Keratinocyte (primary cell): ENCODE measurements at regions not wholly inside any gene's neighbourhood (a gene's known extent, or its start where the extent isn't known, plus 50 kb on each side); places are given as distances from the start of the nearest gene placed in this dataset.

Source experiments
- DNase-seq: peaks from one replicate; pipeline ENCODE4 v3.0.0-alpha.2; 2011; ENCODE audit warnings: low read depth, missing footprints, low spot score
- FAIRE-seq: peaks from 2 replicates; lab custom pipeline; 2011; peaks lifted over from hg19 to GRCh38; lab: Jason Lieb, UNC
- H2AFZ ChIP-seq: 2 replicates; pipeline ENCODE4 v1.6.0; 2012; ENCODE audit warnings: low read length, control low read depth, inconsistent platforms; ENCODE audit not compliant: control insufficient read depth
- H3K27ac ChIP-seq: 2 replicates; pipeline ENCODE4 v1.5.1; 2011; ENCODE audit warnings: low read length; ENCODE audit not compliant: control insufficient read depth, insufficient read depth
- H3K27me3 ChIP-seq: 3 replicates; pipeline ENCODE4 v1.6.0; 2011; ENCODE audit warnings: low read length; ENCODE audit not compliant: control insufficient read depth, insufficient read depth; ENCODE audit errors: extremely low read depth
- H3K36me3 ChIP-seq, 2 experiments: 2 replicates in 1 of 2; 3 replicates in 1 of 2; pipeline ENCODE4 v1.5.1; 2011; ENCODE audit warnings: low read length in 2 of 2, mild to moderate bottlenecking in 1 of 2; ENCODE audit not compliant: control insufficient read depth in 2 of 2, insufficient read depth in 2 of 2; ENCODE audit errors: extremely low read depth in 1 of 2
- H3K4me1 ChIP-seq: 3 replicates; pipeline ENCODE4 v1.5.1; 2011; ENCODE audit warnings: low read length; ENCODE audit not compliant: control insufficient read depth, insufficient read depth; ENCODE audit errors: extremely low read depth
- H3K4me2 ChIP-seq: 3 replicates; pipeline ENCODE4 v1.6.0; 2011; ENCODE audit warnings: low read depth, low read length; ENCODE audit not compliant: control insufficient read depth, insufficient read depth; ENCODE audit errors: extremely low read depth
- H3K4me3 ChIP-seq, 3 experiments: fragments of 200-600 bp in 1 of 3; sonication (generic) in 1 of 3; 2 replicates in 2 of 3; 3 replicates in 1 of 3; pipeline ENCODE4 v1.5.1; 2011 to 2016; ENCODE audit warnings: low read length in 3 of 3, mild to moderate bottlenecking in 3 of 3, control low read depth in 2 of 3, inconsistent platforms in 1 of 3, low read depth in 1 of 3, mixed read lengths in 1 of 3, mixed run types in 1 of 3, moderate library complexity in 1 of 3; ENCODE audit not compliant: control insufficient read depth in 2 of 3, insufficient read depth in 2 of 3; ENCODE audit errors: extremely low read depth in 1 of 3
- H3K79me2 ChIP-seq: 2 replicates; pipeline ENCODE4 v1.6.0; 2012; ENCODE audit warnings: low read length; ENCODE audit not compliant: control insufficient read depth, insufficient read depth
- H3K9ac ChIP-seq: 3 replicates; pipeline ENCODE4 v1.6.0; 2011; ENCODE audit warnings: low read length; ENCODE audit not compliant: control insufficient read depth, insufficient read depth; ENCODE audit errors: extremely low read depth
- H3K9me1 ChIP-seq: 3 replicates; pipeline ENCODE4 v1.6.0; 2011; ENCODE audit warnings: low read length; ENCODE audit not compliant: control insufficient read depth, insufficient read depth; ENCODE audit errors: extremely low read depth
- H3K9me3 ChIP-seq: 2 replicates; pipeline ENCODE4 v1.5.1; 2012; ENCODE audit warnings: low read depth, low read length; ENCODE audit not compliant: control insufficient read depth
- H4K20me1 ChIP-seq: 3 replicates; pipeline ENCODE4 v1.6.0; 2011; ENCODE audit warnings: low read length; ENCODE audit not compliant: control insufficient read depth, insufficient read depth; ENCODE audit errors: extremely low read depth
- CTCF ChIP-seq, 3 experiments: IDR thresholded peaks in 1 of 3; conservative IDR thresholded peaks in 1 of 3; optimal IDR thresholded peaks in 1 of 3; 2 replicates in 2 of 3; 3 replicates in 1 of 3; pipeline versions ENCODE3 to v1.5.1; 2011; ENCODE audit warnings: low read length in 3 of 3, mild to moderate bottlenecking in 3 of 3, moderate library complexity in 2 of 3, control low read depth in 1 of 3, inconsistent platforms in 1 of 3; ENCODE audit not compliant: insufficient read depth in 2 of 3; ENCODE audit errors: extremely low read depth in 1 of 3
- EZH2 ChIP-seq: IDR thresholded peaks from one replicate; pipeline ENCODE4 v1.6.1; 2012; ENCODE audit warnings: inconsistent platforms, mild to moderate bottlenecking, low read length, moderate library complexity
- dilution Hi-C: fragments of 300-500 bp; cut with MboI; formaldehyde crosslinking; loops from one replicate; pipeline ENCODE4 v1.7.0; 2020; ENCODE audit warnings: low sequenced_read_pairs; ENCODE audit not compliant: extremely low pct_ligation_motif_present

DNA sequence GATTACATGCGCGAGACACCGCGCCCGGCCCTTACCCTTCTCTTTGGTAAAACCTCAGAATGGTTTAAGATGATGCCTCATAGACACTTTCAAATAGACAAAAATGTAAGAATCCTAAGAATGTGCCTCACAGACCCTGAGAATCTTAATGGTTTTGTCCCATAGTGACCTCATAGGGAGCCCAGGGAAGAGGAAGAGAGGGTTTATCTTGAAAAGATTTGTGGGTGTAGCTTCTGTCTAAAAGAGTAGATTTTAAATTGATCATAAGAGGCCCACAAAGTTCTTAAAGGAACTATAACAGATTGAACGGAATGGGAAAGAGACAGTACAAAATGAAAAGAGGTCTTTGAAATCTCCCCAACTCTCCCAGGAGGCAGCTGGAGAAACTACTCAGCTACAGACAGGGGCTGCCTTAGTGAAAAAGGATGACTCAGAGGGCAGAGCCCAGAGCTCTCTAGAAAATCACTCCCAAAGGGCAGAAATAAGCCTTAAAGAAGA, 220.6 kb downstream of the ADRA2A start:
- no peak for FAIRE-seq
- dilution Hi-C loops, result no loop called here
- no peak overlapping the region for H3K4me2 ChIP-seq
- H3K27ac ChIP-seq, result no peak overlapping the region
- DNase-seq, result no peak
- H3K27me3 ChIP-seq, result no peaks in the 10 kb centered on the region
- H3K36me3 ChIP-seq, result no peaks in the 10 kb centered on the region
- H3K9me3 ChIP-seq, result no peaks in the 10 kb centered on the region
- no peaks in the 10 kb centered on the region for H3K4me1 ChIP-seq
- H3K9ac ChIP-seq, result no peak overlapping the region
- TF ChIP-seq CTCF (optimal IDR thresholded peaks at IDR 0.05 in 1 of 3, IDR thresholded peaks at IDR 0.05 in 1 of 3, conservative IDR thresholded peaks at IDR 0.05 in 1 of 3; ENCODE audit: extremely low read depth in 1 of 3, insufficient read depth in 2 of 3, low read length in 3 of 3) (no peak), EZH2 (no peak)
- H2AFZ ChIP-seq, result no peak overlapping the region
- no peaks in the 10 kb centered on the region for H3K9me1 ChIP-seq
- no peak overlapping the region for H3K4me3 ChIP-seq
- no peaks in the 10 kb centered on the region for H4K20me1 ChIP-seq
- H3K79me2 ChIP-seq, result no peaks in the 10 kb centered on the region

GRCh38 chr10:111298031-111298430, 221.2 kb downstream of the ADRA2A start:
- Histone ChIP-seq H3K4me2 (no peak overlapping the region), H3K36me3 (no peaks in the 10 kb centered on the region), H3K9me1 (no peaks in the 10 kb centered on the region), H3K9me3 (no peaks in the 10 kb centered on the region), H4K20me1 (no peaks in the 10 kb centered on the region), H3K27me3 (no peaks in the 10 kb centered on the region), H3K9ac (no peak overlapping the region), H2AFZ (no peak overlapping the region), H3K4me3 (no peak overlapping the region), H3K27ac (no peak overlapping the region), H3K4me1 (no peaks in the 10 kb centered on the region), H3K79me2 (no peaks in the 10 kb centered on the region)
- dilution Hi-C loops, result no loop called here
- DNase-seq (no peak), FAIRE-seq (no peak)
- TF ChIP-seq CTCF (optimal IDR thresholded peaks at IDR 0.05 in 1 of 3, IDR thresholded peaks at IDR 0.05 in 1 of 3, conservative IDR thresholded peaks at IDR 0.05 in 1 of 3; ENCODE audit: extremely low read depth in 1 of 3, insufficient read depth in 2 of 3, low read length in 3 of 3) (no peak), EZH2 (no peak)
